ENCODE measurements at regions not wholly inside any gene's neighbourhood (a gene's known extent, or its start where the extent isn't known, plus 50 kb on each side); places are given as distances from the start of the nearest gene placed in this dataset.

- no peak for ATAC-seq
- no peak overlapping the region for H3K27ac ChIP-seq (ENCODE audit: low read length)
- no peaks in the 10 kb centered on the region for H4K20me1 ChIP-seq (ENCODE audit: low read length)
- intact Hi-C loops (cut with micrococcal nuclease), result no loop called here
- H3K36me3 ChIP-seq (ENCODE audit: low read depth, low read length), result no peaks in the 10 kb centered on the region
- H3K4me3 ChIP-seq (ENCODE audit: low read length), result no peak overlapping the region
- H3F3A ChIP-seq (ENCODE audit: low read length, unreplicated experiment), result no peaks in the 10 kb centered on the region
- ChIA-PET CTCF (no interaction called here), POLR2A (ENCODE audit: unreplicated experiment) (no interaction called here)
- H3K4me2 ChIP-seq (ENCODE audit: low read length), result no peak overlapping the region
- DNase-seq, result no peak
- no peaks in the 10 kb centered on the region for H3K4me1 ChIP-seq (ENCODE audit: insufficient read depth, low read length)
- H3K9ac ChIP-seq (ENCODE audit: low read length), result no peak overlapping the region
- no peaks in the 10 kb centered on the region for H3K9me2 ChIP-seq (replicated peaks; ENCODE audit: low read length)
- no peaks in the 10 kb centered on the region for H3K79me2 ChIP-seq (ENCODE audit: low read length)
- no peak overlapping the region for H2AFZ ChIP-seq (ENCODE audit: low read length)
- no peak for TF ChIP-seq CTCF (conservative IDR thresholded peaks at IDR 0.05; ENCODE audit: low read depth, low read length)
- no peak for TF ChIP-seq EZH2 (IDR thresholded peaks at IDR 0.05; ENCODE audit: low read length, unreplicated experiment)
- no peak for TF ChIP-seq EZH2phosphoT487 (IDR thresholded peaks at IDR 0.05; ENCODE audit: borderline replicate concordance, low read length)
- H3K27me3 ChIP-seq (ENCODE audit: low read length), result no peaks in the 10 kb centered on the region
- no TSS peak for BruUV-seq (replicated peaks)
- no peaks in the 10 kb centered on the region for H3K9me3 ChIP-seq (ENCODE audit: low read length)
Measured at GRCh38 chr6:104268389-104268788, 591.3 kb downstream of the HACE1 start.

- ATAC-seq (no peak), DNase-seq (no peak)
- BruUV-seq (replicated peaks), result no TSS peak
- no peak overlapping the region for H3K4me2 ChIP-seq (ENCODE audit: low read length)
- no peak overlapping the region for H3K9ac ChIP-seq (ENCODE audit: low read length)
- ChIA-PET POLR2A (ENCODE audit: unreplicated experiment) (no interaction called here), CTCF (no interaction called here)
- H3F3A ChIP-seq (ENCODE audit: low read length, unreplicated experiment), result no peaks in the 10 kb centered on the region
- no peaks in the 10 kb centered on the region for H3K4me1 ChIP-seq (ENCODE audit: insufficient read depth, low read length)
- TF ChIP-seq CTCF (conservative IDR thresholded peaks at IDR 0.05; ENCODE audit: low read depth, low read length) (no peak), EZH2 (IDR thresholded peaks at IDR 0.05; ENCODE audit: low read length, unreplicated experiment) (no peak), EZH2phosphoT487 (IDR thresholded peaks at IDR 0.05; ENCODE audit: borderline replicate concordance, low read length) (no peak)
- no peak overlapping the region for H2AFZ ChIP-seq (ENCODE audit: low read length)
- no peak overlapping the region for H3K4me3 ChIP-seq (ENCODE audit: low read length)
- no peaks in the 10 kb centered on the region for H3K79me2 ChIP-seq (ENCODE audit: low read length)
- H3K9me2 ChIP-seq (replicated peaks; ENCODE audit: low read length), result no peaks in the 10 kb centered on the region
- no peaks in the 10 kb centered on the region for H3K27me3 ChIP-seq (ENCODE audit: low read length)
- no peaks in the 10 kb centered on the region for H3K9me3 ChIP-seq (ENCODE audit: low read length)
- intact Hi-C loops (cut with micrococcal nuclease), result no loop called here
- H4K20me1 ChIP-seq (ENCODE audit: low read length), result no peaks in the 10 kb centered on the region
- no peak overlapping the region for H3K27ac ChIP-seq (ENCODE audit: low read length)
- no peaks in the 10 kb centered on the region for H3K36me3 ChIP-seq (ENCODE audit: low read depth, low read length)
Measured at GRCh38 chr6:104266922-104267321, 592.8 kb downstream of the HACE1 start.

GRCh38 chr6:104256646-104257045 lies 603.1 kb downstream of the HACE1 start:
- intact Hi-C loops (cut with micrococcal nuclease), result no loop called here
- Histone ChIP-seq H3K4me1 (ENCODE audit: insufficient read depth, low read length) (peaks cover 20% of the 10 kb centered on the region), H3K4me3 (ENCODE audit: low read length) (no peak overlapping the region), H3K36me3 (ENCODE audit: low read depth, low read length) (no peaks in the 10 kb centered on the region), H3K79me2 (ENCODE audit: low read length) (no peaks in the 10 kb centered on the region), H3K27me3 (ENCODE audit: low read length) (no peaks in the 10 kb centered on the region), H3F3A (ENCODE audit: low read length, unreplicated experiment) (no peaks in the 10 kb centered on the region), H4K20me1 (ENCODE audit: low read length) (no peaks in the 10 kb centered on the region), H3K27ac (ENCODE audit: low read length) (no peak overlapping the region), H3K9ac (ENCODE audit: low read length) (no peak overlapping the region), H3K9me2 (replicated peaks; ENCODE audit: low read length) (no peaks in the 10 kb centered on the region), H3K4me2 (ENCODE audit: low read length) (no peak overlapping the region), H3K9me3 (ENCODE audit: low read length) (no peaks in the 10 kb centered on the region), H2AFZ (ENCODE audit: low read length) (no peak overlapping the region)
- ATAC-seq, result no peak
- TF ChIP-seq CTCF (conservative IDR thresholded peaks at IDR 0.05; ENCODE audit: low read depth, low read length) (no peak), EZH2phosphoT487 (IDR thresholded peaks at IDR 0.05; ENCODE audit: borderline replicate concordance, low read length) (no peak), EZH2 (IDR thresholded peaks at IDR 0.05; ENCODE audit: low read length, unreplicated experiment) (no peak)
- BruUV-seq (replicated peaks), result no TSS peak
- POLR2A ChIA-PET (ENCODE audit: unreplicated experiment), result no interaction called here
- CTCF ChIA-PET, result no interaction called here
- DNase-seq, result no peak

All from PC-3 (cell line).